ENCODE measurements at regions not wholly inside any gene's neighbourhood (a gene's known extent, or its start where the extent isn't known, plus 50 kb on each side); places are given as distances from the start of the nearest gene placed in this dataset.
"Not testable (repeated sequence)": the region's sequence is repeated elsewhere in the genome, so short reads cannot be mapped to it uniquely, and the experiment has no call there.

DNA sequence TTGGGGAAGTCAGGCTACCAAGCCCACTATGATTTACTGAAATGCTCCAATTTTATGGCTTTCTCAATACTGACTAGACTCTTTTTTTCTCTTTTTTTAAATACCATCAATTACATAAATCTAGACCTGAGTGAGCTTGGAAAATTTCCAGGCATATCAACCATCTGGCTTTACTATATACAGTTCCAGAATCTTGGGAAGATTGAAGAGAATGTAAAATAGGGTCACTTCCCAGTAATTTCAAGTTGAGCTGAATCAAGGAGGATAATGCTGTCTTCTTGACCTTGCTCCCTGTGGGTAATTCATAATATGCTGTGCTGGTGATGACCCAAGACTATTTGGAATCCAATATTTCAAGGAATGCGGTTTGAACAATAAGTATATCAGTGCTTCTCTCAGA is 108.1 kb downstream of the MAP3K21 start:
- no peak overlapping the region for H3K4me3 ChIP-seq
- no peak overlapping the region for H3K27ac ChIP-seq

DNA sequence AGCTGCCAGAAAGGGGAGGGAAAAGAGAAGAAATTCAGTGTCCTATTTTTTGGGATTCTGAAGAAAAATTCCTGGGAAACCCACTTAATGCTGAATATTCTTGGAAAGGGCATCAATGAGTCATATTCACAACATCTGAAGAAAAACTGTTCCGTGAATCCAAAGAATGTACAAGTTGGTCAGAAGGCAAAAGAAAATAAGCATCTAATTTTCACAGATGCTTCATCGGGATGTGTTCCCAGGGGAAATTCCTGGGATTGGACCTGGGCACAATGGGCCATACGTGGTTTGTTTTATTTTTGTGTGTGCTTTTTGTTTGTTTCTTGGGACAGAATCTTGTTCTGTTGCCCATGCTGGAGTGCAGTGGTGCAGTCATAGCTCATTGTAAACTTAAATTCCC is 112.2 kb downstream of the MAP3K21 start:
- Histone ChIP-seq H3K4me3 (no peak overlapping the region), H3K27ac (no peak overlapping the region)

GRCh38 chr1:233440951-233441401 is 113.5 kb downstream of the MAP3K21 start:
- Histone ChIP-seq H3K27ac (no peak overlapping the region), H3K4me3 (no peak overlapping the region)

DNA sequence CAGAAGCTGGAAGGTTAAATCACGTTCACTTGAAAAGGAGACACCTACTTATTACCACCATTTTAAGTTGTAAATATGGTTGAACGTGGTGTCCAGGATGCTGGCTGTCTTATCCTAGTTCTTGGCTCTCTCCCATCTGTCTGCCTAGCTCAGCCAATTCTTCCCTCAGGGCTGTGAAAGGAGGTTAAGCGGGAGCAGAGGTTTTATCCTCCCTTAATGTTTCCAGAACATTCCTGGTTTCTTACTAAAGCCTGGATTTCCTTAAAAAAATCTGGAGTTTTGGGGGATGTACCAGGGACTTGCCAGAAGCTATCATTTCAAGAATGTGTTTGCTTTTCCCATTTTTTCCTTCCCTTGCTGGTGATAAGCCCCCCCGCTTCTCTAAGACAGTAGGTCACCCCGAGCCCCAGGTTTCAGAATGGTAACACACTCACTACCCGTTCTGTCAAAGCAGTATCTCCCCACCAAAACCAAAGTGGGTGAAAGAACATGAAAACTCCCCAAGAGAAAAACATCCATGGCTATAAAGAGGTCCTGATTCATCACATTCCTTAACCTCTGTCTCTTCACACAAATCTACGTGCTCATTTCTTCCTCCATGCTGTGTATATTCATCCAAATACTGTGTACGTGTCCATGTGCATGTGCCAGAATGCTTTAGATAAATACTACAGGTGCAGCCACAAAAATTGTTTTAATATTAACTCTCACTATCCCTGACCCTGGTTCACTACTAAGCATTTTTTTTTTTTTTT is 114.7 kb downstream of the MAP3K21 start:
- Histone ChIP-seq H3K4me3 (no peak overlapping the region), H3K27ac (no peak overlapping the region)

- no peak overlapping the region for H3K4me3 ChIP-seq
- H3K27ac ChIP-seq = no peak overlapping the region
Measured at GRCh38 chr1:233443040-233443760, 115.7 kb downstream of the MAP3K21 start.

DNA sequence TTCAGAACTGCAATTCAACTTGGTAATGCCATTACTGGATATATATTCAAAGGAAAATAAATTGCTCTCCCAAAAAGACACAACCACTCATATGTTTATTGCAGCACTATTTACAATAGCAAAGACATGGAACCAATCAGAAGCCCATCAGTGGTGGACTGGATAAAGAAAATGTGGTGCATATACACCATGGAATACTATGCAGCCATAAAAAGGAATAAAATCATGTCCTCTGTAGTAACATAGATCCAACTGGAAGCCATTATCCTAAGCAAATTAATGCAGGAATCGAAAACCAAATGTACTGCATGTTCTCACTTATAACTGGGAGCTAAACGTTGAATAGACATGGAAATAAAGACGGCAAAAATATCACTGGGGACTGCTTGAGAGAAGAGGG is 117.0 kb downstream of the MAP3K21 start:
- H3K4me3 ChIP-seq = no peak overlapping the region
- H3K27ac ChIP-seq = no peak overlapping the region

- Histone ChIP-seq H3K27ac (no peak overlapping the region), H3K4me3 (no peak overlapping the region)
Measured at GRCh38 chr1:233445737-233446136, 118.2 kb downstream of the MAP3K21 start.

GRCh38 chr1:233446935-233447334 is 119.4 kb downstream of the MAP3K21 start:
- no peak overlapping the region for H3K27ac ChIP-seq
- H3K4me3 ChIP-seq = no peak overlapping the region

DNA sequence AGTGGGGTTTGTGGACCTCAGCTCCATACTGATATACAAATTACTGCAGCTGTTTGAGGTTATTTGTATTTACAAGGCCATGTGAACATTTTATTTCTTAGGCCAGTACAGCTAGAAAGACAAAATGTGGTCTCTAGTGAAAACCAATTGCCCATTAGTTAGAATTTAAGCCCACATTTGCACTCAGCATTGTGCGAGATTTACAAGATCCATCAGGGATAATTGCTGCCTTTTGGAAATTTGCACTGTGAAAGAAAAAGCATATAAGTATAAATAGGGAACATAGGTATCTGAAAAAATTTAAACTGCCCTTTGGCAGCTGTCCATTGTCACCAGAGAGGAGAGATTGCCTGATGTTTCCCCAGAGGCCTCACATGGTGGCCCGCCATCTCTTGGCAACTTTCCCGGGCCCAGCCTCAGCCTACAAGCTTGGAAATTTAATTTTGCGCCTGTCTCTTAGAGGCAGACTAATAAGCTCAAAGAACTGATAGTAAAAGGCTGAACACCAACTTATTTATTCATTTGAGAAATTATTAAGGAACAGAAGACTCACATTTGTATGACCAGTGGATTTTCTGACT is 120.7 kb downstream of the MAP3K21 start:
- no peak overlapping the region for H3K27ac ChIP-seq

GRCh38 chr1:233452724-233453123 is 125.2 kb downstream of the MAP3K21 start:
- no peak overlapping the region for H3K27ac ChIP-seq
- no peak overlapping the region for H3K4me3 ChIP-seq

More for the DNA sequence above, 120.7 kb downstream of the MAP3K21 start:
- H3K4me3 ChIP-seq = no peak overlapping the region

- Histone ChIP-seq H3K4me3 (no peak overlapping the region), H3K27ac (no peak overlapping the region)
Measured at GRCh38 chr1:233453433-233454200, 126.1 kb downstream of the MAP3K21 start.

- Histone ChIP-seq H3K4me3 (no peak overlapping the region), H3K27ac (no peak overlapping the region)
Measured at GRCh38 chr1:233459470-233459945, 132.0 kb downstream of the MAP3K21 start.

GRCh38 chr1:233459968-233460367 is 132.4 kb downstream of the MAP3K21 start:
- no peak overlapping the region for H3K4me3 ChIP-seq
- no peak overlapping the region for H3K27ac ChIP-seq

DNA sequence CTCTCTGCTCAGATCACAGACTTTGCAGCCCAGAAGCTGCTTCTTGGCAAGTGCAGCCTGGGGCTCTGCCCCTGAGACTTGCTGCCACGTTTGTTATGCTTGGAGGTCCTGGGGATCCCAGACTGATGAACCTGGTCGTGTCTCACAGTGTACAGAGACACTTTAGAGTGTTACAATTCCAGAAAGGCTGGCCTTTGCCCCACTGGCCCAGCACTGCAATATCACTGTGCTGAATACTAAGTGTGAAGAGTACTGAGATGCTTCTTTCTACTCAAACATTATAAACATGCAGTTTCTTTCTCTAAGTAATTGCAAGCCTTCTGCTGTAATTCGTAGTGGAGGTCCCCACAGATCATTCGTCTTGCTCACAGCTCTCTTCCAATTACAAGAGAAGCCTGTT is 133.2 kb downstream of the MAP3K21 start:
- Histone ChIP-seq H3K27ac (no peak overlapping the region), H3K4me3 (no peak overlapping the region)

- H3K4me3 ChIP-seq = no peak overlapping the region
- no peak overlapping the region for H3K27ac ChIP-seq
Measured at GRCh38 chr1:233461847-233462246, 134.3 kb downstream of the MAP3K21 start.

GRCh38 chr1:233463333-233463732 is 135.8 kb downstream of the MAP3K21 start:
- no peak overlapping the region for H3K27ac ChIP-seq
- H3K4me3 ChIP-seq = no peak overlapping the region

GRCh38 chr1:233465745-233466343 is 138.3 kb downstream of the MAP3K21 start:
- H3K4me3 ChIP-seq = no peak overlapping the region
- no peak overlapping the region for H3K27ac ChIP-seq

- no peak overlapping the region for H3K27ac ChIP-seq
- no peak overlapping the region for H3K4me3 ChIP-seq
Measured at GRCh38 chr1:233470741-233471499, 143.0 kb upstream of the KCNK1 start.

GRCh38 chr1:233471851-233472250 is 142.1 kb upstream of the KCNK1 start:
- not testable (repeated sequence) for H3K4me3 ChIP-seq, H3K27ac ChIP-seq
